Ovary (tissue), 3 donors: ENCODE measurements at regions not wholly inside any gene's neighbourhood (a gene's known extent, or its start where the extent isn't known, plus 50 kb on each side); places are given as distances from the start of the nearest gene placed in this dataset.
"Not testable (repeated sequence)": the region's sequence is repeated elsewhere in the genome, so short reads cannot be mapped to it uniquely, and the experiment has no call there.

Experiments used
- CTCF ChIP-seq, 3 donors: fragments of 450-650 bp in 2 of 3; fragments of 200-600 bp in 1 of 3; IDR thresholded peaks; one replicate each; pipeline versions ENCODE4 v1.5.1 to v1.8.0; 2016 to 2022; ENCODE audit warnings: antibody characterized with exemption in 3 of 3, mild to moderate bottlenecking in 1 of 3
- EP300 ChIP-seq: sonication (generic); formaldehyde crosslinking; IDR thresholded peaks from one replicate; pipeline ENCODE4 v1.6.1; 2017; ENCODE audit warnings: antibody characterized with exemption
- POLR2A ChIP-seq: fragments of 450-650 bp; IDR thresholded peaks from one replicate; pipeline ENCODE4 v1.6.1; 2017; ENCODE audit warnings: antibody characterized with exemption, mild to moderate bottlenecking, moderate library complexity
- donor health status: DM: no; HTN: no; CAD: no.

GRCh38 chr15:20282491-20282943 lies 259.1 kb downstream of the GOLGA6L6 start:
- not testable (repeated sequence) for TF ChIP-seq CTCF (IDR thresholded peaks at IDR 0.05); POLR2A; EP300
